Loucy (cell line): ENCODE measurements at regions not wholly inside any gene's neighbourhood (a gene's known extent, or its start where the extent isn't known, plus 50 kb on each side); places are given as distances from the start of the nearest gene placed in this dataset.

Source experiments
- H2AFZ ChIP-seq: fragments of 200-600 bp; sonication (generic); 2 replicates; pipeline ENCODE4 v1.6.0; 2016; ENCODE audit warnings: antibody characterized with exemption, mild to moderate bottlenecking, low read length, moderate library complexity
- H3F3A ChIP-seq: fragments of 200-600 bp; 2 replicates; pipeline ENCODE4 v1.6.0; 2016; ENCODE audit warnings: antibody characterized with exemption, low read depth, mild to moderate bottlenecking
- H3K27me3 ChIP-seq: fragments of 200-600 bp; sonication (generic); 2 replicates; pipeline ENCODE4 v1.6.1; 2014; ENCODE audit warnings: low read length, mild to moderate bottlenecking; ENCODE audit not compliant: insufficient read depth, poor library complexity, severe bottlenecking
- H3K36me3 ChIP-seq: fragments of 200-600 bp; sonication (generic); 2 replicates; pipeline ENCODE4 v1.6.1; 2016; ENCODE audit warnings: low read length; ENCODE audit not compliant: insufficient read depth
- H3K4me1 ChIP-seq: fragments of 200-600 bp; sonication (generic); 2 replicates; pipeline ENCODE4 v1.5.1; 2014; ENCODE audit warnings: low read length, mild to moderate bottlenecking; ENCODE audit not compliant: insufficient read depth, poor library complexity, severe bottlenecking
- H3K4me2 ChIP-seq: fragments of 200-600 bp; sonication (generic); 2 replicates; pipeline ENCODE4 v1.6.0; 2014; ENCODE audit warnings: antibody characterized with exemption, low read length, low read depth, mild to moderate bottlenecking; ENCODE audit not compliant: poor library complexity, severe bottlenecking
- H3K4me3 ChIP-seq: fragments of 200-600 bp; sonication (generic); 2 replicates; pipeline ENCODE4 v1.5.1; 2014; ENCODE audit warnings: low read length, mild to moderate bottlenecking, mixed read lengths; ENCODE audit not compliant: poor library complexity, severe bottlenecking
- H3K79me2 ChIP-seq: fragments of 200-600 bp; sonication (generic); 2 replicates; pipeline ENCODE4 v1.6.1; 2014; ENCODE audit warnings: low read length; ENCODE audit not compliant: insufficient read depth
- H3K9ac ChIP-seq: fragments of 200-600 bp; sonication (generic); 2 replicates; pipeline ENCODE4 v1.6.0; 2014; ENCODE audit warnings: mild to moderate bottlenecking, low read depth, low read length, moderate library complexity; ENCODE audit not compliant: poor library complexity, severe bottlenecking
- H3K9me2 ChIP-seq: fragments of 200-600 bp; sonication (generic); replicated peaks from 2 replicates; pipeline ENCODE4 v1.6.1; 2016; ENCODE audit warnings: low read depth, low read length, mixed read lengths
- H3K9me3 ChIP-seq: fragments of 200-600 bp; sonication (generic); 2 replicates; pipeline ENCODE4 v1.6.1; 2014; ENCODE audit warnings: mild to moderate bottlenecking, antibody characterized with exemption, low read length, low read depth; ENCODE audit not compliant: insufficient read depth
- H4K20me1 ChIP-seq: fragments of 200-600 bp; sonication (generic); 2 replicates; pipeline ENCODE4 v1.6.0; 2014; ENCODE audit warnings: antibody characterized with exemption, low read length, mild to moderate bottlenecking; ENCODE audit not compliant: insufficient read depth, poor library complexity, severe bottlenecking
- EZH2phosphoT487 ChIP-seq: fragments of 200-600 bp; IDR thresholded peaks from 2 replicates; pipeline ENCODE4 v1.6.1; 2018; ENCODE audit warnings: antibody characterized with exemption, mild to moderate bottlenecking, moderate library complexity, borderline replicate concordance
- TF ChIP-seq, protein P1 (sequence below): fragments of 200-600 bp; sonication (generic); conservative IDR thresholded peaks from 2 replicates; pipeline ENCODE4 v1.5.1; 2014; ENCODE audit warnings: mild to moderate bottlenecking, antibody characterized with exemption, low read length

DNA sequence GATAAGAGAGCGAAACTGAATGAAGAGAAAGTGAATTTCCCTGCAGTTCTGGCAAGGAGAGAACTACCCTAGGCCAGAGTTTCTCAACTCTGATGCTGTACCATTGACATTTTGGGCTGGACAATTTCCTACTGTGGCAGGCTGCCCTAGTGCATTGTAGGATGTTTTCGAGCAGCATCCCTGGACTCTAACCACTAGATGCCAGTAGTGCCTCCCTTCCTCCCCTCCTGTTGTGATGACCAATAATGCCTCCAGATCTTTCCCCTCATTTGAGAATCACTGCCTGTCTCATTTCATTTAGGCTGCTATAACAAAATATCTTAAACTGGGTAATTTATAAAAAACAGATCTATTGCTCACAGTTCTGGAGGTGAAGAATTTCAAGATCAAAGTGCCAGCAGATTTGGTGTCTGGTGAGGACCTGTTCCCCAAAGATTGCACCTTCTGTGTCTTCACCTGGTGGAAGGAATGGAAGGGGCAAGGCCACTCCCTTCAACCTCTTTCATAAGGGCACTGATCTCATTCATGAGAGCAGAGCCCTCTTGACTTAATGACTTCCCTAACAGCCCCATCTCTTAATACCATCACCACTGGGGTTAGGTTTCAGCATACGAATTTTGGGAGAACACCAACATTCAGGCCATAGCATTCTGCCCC lies 188.9 kb upstream of the MEIS2 start:
- TF ChIP-seq, protein P1, sequence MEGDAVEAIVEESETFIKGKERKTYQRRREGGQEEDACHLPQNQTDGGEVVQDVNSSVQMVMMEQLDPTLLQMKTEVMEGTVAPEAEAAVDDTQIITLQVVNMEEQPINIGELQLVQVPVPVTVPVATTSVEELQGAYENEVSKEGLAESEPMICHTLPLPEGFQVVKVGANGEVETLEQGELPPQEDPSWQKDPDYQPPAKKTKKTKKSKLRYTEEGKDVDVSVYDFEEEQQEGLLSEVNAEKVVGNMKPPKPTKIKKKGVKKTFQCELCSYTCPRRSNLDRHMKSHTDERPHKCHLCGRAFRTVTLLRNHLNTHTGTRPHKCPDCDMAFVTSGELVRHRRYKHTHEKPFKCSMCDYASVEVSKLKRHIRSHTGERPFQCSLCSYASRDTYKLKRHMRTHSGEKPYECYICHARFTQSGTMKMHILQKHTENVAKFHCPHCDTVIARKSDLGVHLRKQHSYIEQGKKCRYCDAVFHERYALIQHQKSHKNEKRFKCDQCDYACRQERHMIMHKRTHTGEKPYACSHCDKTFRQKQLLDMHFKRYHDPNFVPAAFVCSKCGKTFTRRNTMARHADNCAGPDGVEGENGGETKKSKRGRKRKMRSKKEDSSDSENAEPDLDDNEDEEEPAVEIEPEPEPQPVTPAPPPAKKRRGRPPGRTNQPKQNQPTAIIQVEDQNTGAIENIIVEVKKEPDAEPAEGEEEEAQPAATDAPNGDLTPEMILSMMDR, result peak; percentile 68
- TF ChIP-seq EZH2phosphoT487, result no peak
- H4K20me1 ChIP-seq, result no peaks in the 10 kb centered on the region
- H3K36me3 ChIP-seq, result no peaks in the 10 kb centered on the region
- H3K9me3 ChIP-seq, result no peaks in the 10 kb centered on the region; the same call in 1 of the 2 replicates
- H3F3A ChIP-seq, result no peaks in the 10 kb centered on the region
- no peaks in the 10 kb centered on the region for H3K79me2 ChIP-seq
- H3K9ac ChIP-seq, result no peak overlapping the region
- H3K4me2 ChIP-seq, result no peak overlapping the region
- no peaks in the 10 kb centered on the region for H3K4me1 ChIP-seq
- H3K9me2 ChIP-seq, result no peaks in the 10 kb centered on the region
- H2AFZ ChIP-seq, result no peak overlapping the region
- no peak overlapping the region for H3K4me3 ChIP-seq
- no peaks in the 10 kb centered on the region for H3K27me3 ChIP-seq

- H3K9me2 ChIP-seq, result no peaks in the 10 kb centered on the region
- no peaks in the 10 kb centered on the region for H3K27me3 ChIP-seq
- no peak overlapping the region for H2AFZ ChIP-seq
- H3K9me3 ChIP-seq, result no peaks in the 10 kb centered on the region
- H4K20me1 ChIP-seq, result no peaks in the 10 kb centered on the region
- no peaks in the 10 kb centered on the region for H3K36me3 ChIP-seq
- no peak overlapping the region for H3K9ac ChIP-seq
- no peak overlapping the region for H3K4me3 ChIP-seq
- H3K79me2 ChIP-seq, result no peaks in the 10 kb centered on the region
- no peak overlapping the region for H3K4me2 ChIP-seq
- H3K4me1 ChIP-seq, result no peaks in the 10 kb centered on the region
- TF ChIP-seq, protein P1, result no peak
- no peak for TF ChIP-seq EZH2phosphoT487
- no peaks in the 10 kb centered on the region for H3F3A ChIP-seq
Observed at GRCh38 chr15:37291920-37292319, 191.6 kb upstream of the MEIS2 start.

- H3K9me2 ChIP-seq, result no peaks in the 10 kb centered on the region
- no peaks in the 10 kb centered on the region for H3K9me3 ChIP-seq
- H3K27me3 ChIP-seq, result no peaks in the 10 kb centered on the region
- no peaks in the 10 kb centered on the region for H3K79me2 ChIP-seq
- no peaks in the 10 kb centered on the region for H3F3A ChIP-seq
- H3K4me1 ChIP-seq, result no peaks in the 10 kb centered on the region
- no peak overlapping the region for H3K4me2 ChIP-seq
- H3K4me3 ChIP-seq, result no peak overlapping the region
- no peaks in the 10 kb centered on the region for H3K36me3 ChIP-seq
- H2AFZ ChIP-seq, result no peak overlapping the region
- no peaks in the 10 kb centered on the region for H4K20me1 ChIP-seq
- TF ChIP-seq EZH2phosphoT487, result no peak
- TF ChIP-seq, protein P1, result no peak
- no peak overlapping the region for H3K9ac ChIP-seq
Observed at GRCh38 chr15:37298271-37298670, 197.9 kb upstream of the MEIS2 start.
